Ishikawa (cell line): ENCODE measurements at regions not wholly inside any gene's neighbourhood (a gene's known extent, or its start where the extent isn't known, plus 50 kb on each side); places are given as distances from the start of the nearest gene placed in this dataset.

Source experiments
- CEBPB ChIP-seq: IDR thresholded peaks from 2 replicates; pipeline ENCODE4 v1.6.1; 2012
- CREB1 ChIP-seq: IDR thresholded peaks from 2 replicates; pipeline ENCODE4 v1.6.1; 2012; ENCODE audit warnings: low read depth
- EGR1 ChIP-seq: IDR thresholded peaks from 2 replicates; pipeline ENCODE4 v1.6.1; 2012
- EP300 ChIP-seq: IDR thresholded peaks from 2 replicates; pipeline ENCODE4 v1.6.1; 2012; ENCODE audit warnings: borderline replicate concordance
- FOXM1 ChIP-seq: IDR thresholded peaks from 2 replicates; pipeline ENCODE4 v1.6.1; 2012; ENCODE audit warnings: low read depth, borderline replicate concordance
- NFIC ChIP-seq: IDR thresholded peaks from 2 replicates; pipeline ENCODE4 v1.6.1; 2012
- RAD21 ChIP-seq: IDR thresholded peaks from 2 replicates; pipeline ENCODE4 v1.6.1; 2012; ENCODE audit warnings: low read depth
- TAF1 ChIP-seq: IDR thresholded peaks from 2 replicates; pipeline ENCODE4 v1.6.1; 2012; ENCODE audit warnings: low read depth, mild to moderate bottlenecking
- TCF12 ChIP-seq: IDR thresholded peaks from 2 replicates; pipeline ENCODE4 v1.6.1; 2012; ENCODE audit warnings: low read depth
- TEAD4 ChIP-seq: IDR thresholded peaks from 2 replicates; pipeline ENCODE4 v1.6.1; 2012
- YY1 ChIP-seq: IDR thresholded peaks from 2 replicates; pipeline ENCODE4 v1.6.1; 2012; ENCODE audit warnings: low read depth
- ZBTB7A ChIP-seq: IDR thresholded peaks from 2 replicates; pipeline ENCODE4 v1.6.1; 2012; ENCODE audit warnings: low read depth
- TF ChIP-seq, protein P1 (sequence below): IDR thresholded peaks from 2 replicates; pipeline ENCODE4 v1.6.1; 2012
- TF ChIP-seq, protein P2 (sequence below): IDR thresholded peaks from 2 replicates; pipeline ENCODE4 v1.6.1; 2012; ENCODE audit warnings: low read depth, mild to moderate bottlenecking
- TF ChIP-seq, protein P3 (sequence below): IDR thresholded peaks from 2 replicates; pipeline ENCODE4 v1.6.1; 2012

DNA sequence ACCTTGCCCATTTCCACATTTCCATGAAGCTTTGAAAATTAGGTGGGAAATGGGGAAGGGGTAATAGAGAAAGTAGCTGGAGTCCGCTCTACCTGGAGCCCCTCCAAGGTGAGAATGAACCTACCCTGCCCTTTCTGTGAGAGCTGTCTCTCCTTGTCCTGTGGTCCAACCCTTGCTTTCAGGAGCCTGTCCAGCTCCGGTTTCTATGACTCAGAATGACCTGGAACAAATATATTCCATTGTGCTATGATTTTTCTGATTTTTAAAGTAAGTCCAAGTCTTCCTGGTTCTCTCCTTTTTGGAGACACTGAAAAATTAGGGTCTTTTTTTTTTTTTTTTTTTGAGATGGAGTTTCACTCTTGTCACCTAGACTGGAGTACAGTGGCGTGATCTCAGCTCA lies 89.1 kb upstream of the VASH1 start:
- TF ChIP-seq EP300 (no peak), TEAD4 (no peak), YY1 (no peak), FOXM1 (no peak), NFIC (no peak), RAD21 (no peak), ZBTB7A (no peak), TCF12 (no peak)
- TF ChIP-seq, protein P1, sequence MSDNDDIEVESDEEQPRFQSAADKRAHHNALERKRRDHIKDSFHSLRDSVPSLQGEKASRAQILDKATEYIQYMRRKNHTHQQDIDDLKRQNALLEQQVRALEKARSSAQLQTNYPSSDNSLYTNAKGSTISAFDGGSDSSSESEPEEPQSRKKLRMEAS, result no peak

DNA sequence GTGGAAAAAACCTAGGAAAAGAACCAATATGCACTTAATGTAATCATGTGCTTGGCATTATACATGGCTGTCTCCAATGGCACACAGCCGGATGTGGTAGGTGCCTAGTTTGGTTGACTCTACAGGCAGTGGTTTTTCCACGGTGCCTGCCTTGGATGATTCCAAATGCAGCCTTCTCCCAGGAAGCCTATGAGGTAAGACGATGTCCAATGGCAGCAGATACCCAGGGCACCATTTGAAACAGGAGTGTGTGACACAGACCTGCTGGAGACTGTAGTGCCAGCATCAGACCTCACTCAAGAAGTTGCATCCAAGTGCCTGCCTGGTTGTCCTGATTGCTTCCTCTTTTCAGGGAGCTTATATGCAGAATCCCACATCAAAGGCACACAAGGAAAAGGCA lies 88.0 kb upstream of the VASH1 start:
- TF ChIP-seq TEAD4 (no peak), TAF1 (no peak), CEBPB (no peak), YY1 (no peak), EGR1 (no peak), EP300 (no peak), NFIC (no peak), RAD21 (no peak), CREB1 (no peak), TCF12 (no peak), ZBTB7A (no peak), FOXM1 (no peak)
- TF ChIP-seq, protein P2, sequence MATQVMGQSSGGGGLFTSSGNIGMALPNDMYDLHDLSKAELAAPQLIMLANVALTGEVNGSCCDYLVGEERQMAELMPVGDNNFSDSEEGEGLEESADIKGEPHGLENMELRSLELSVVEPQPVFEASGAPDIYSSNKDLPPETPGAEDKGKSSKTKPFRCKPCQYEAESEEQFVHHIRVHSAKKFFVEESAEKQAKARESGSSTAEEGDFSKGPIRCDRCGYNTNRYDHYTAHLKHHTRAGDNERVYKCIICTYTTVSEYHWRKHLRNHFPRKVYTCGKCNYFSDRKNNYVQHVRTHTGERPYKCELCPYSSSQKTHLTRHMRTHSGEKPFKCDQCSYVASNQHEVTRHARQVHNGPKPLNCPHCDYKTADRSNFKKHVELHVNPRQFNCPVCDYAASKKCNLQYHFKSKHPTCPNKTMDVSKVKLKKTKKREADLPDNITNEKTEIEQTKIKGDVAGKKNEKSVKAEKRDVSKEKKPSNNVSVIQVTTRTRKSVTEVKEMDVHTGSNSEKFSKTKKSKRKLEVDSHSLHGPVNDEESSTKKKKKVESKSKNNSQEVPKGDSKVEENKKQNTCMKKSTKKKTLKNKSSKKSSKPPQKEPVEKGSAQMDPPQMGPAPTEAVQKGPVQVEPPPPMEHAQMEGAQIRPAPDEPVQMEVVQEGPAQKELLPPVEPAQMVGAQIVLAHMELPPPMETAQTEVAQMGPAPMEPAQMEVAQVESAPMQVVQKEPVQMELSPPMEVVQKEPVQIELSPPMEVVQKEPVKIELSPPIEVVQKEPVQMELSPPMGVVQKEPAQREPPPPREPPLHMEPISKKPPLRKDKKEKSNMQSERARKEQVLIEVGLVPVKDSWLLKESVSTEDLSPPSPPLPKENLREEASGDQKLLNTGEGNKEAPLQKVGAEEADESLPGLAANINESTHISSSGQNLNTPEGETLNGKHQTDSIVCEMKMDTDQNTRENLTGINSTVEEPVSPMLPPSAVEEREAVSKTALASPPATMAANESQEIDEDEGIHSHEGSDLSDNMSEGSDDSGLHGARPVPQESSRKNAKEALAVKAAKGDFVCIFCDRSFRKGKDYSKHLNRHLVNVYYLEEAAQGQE, result no peak
- TF ChIP-seq, protein P1, result no peak
- TF ChIP-seq, protein P3, sequence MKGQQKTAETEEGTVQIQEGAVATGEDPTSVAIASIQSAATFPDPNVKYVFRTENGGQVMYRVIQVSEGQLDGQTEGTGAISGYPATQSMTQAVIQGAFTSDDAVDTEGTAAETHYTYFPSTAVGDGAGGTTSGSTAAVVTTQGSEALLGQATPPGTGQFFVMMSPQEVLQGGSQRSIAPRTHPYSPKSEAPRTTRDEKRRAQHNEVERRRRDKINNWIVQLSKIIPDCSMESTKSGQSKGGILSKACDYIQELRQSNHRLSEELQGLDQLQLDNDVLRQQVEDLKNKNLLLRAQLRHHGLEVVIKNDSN, result no peak

DNA sequence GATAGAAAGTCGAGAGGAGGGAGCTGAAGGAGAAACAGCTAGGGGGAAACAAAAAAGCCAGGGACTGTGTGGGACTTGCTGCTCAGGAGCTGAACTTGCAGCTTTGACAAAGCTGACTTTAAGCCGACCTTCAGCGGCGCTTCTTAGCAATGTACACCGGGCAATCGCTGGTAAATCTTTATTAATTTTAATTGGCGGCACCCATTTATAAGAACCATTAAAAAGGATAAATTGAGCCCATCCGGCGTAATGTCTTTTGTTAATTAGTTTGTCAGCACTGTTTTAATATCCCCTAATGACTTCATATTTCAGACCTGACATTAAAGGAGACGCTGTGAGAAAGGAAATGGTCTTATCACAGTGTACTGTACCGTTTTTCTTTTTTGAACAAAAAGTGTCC lies 86.2 kb upstream of the VASH1 start:
- TF ChIP-seq RAD21, result no peak
- TF ChIP-seq TAF1, result no peak
- TF ChIP-seq TCF12, result no peak
- TF ChIP-seq, protein P1, result no peak
- TF ChIP-seq CEBPB, result no peak
- no peak for TF ChIP-seq EP300
- TF ChIP-seq, protein P2, result no peak
- TF ChIP-seq, protein P3, result no peak
- TF ChIP-seq TEAD4, result no peak
- no peak for TF ChIP-seq FOXM1

DNA sequence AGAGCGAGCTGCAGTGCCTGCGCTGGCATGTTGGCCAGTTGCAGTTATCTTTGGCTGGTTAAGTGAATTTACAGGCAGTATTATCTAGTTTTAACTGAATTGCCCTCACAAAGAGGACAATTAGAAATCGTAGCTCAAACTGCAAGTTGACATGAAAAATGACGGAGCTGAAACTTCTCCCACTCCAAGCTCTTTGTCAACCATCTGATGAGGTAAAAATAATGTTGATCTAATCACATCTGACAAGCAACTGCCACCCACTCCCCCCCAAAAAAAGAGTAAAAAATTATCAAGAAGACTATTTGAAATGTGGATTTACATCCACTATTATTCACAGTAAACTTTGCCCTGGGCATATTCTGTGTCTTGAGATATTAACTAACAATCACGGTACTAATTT lies 84.7 kb upstream of the VASH1 start:
- no peak for TF ChIP-seq ZBTB7A
- TF ChIP-seq EP300, result no peak
- no peak for TF ChIP-seq CREB1
- TF ChIP-seq NFIC, result no peak
- no peak for TF ChIP-seq TCF12
- TF ChIP-seq RAD21, result no peak
- TF ChIP-seq YY1, result no peak
- no peak for TF ChIP-seq TAF1
- TF ChIP-seq CEBPB, result no peak
- TF ChIP-seq, protein P1, result no peak
- TF ChIP-seq, protein P3, result no peak
- TF ChIP-seq TEAD4, result no peak
- TF ChIP-seq, protein P2, result no peak
